NAMALWA (cell line): ENCODE measurements at regions not wholly inside any gene's neighbourhood (a gene's known extent, or its start where the extent isn't known, plus 50 kb on each side); places are given as distances from the start of the nearest gene placed in this dataset.
A peak's percentile ranks its signal among the peaks of the same experiment; 100 is the strongest.
"Not testable (repeated sequence)": the region's sequence is repeated elsewhere in the genome, so short reads cannot be mapped to it uniquely, and the experiment has no call there.

Experiments
- DNase-seq: peaks from one replicate; pipeline ENCODE4 v3.0.0-alpha.2; 2015; ENCODE audit warnings: low spot score

DNA sequence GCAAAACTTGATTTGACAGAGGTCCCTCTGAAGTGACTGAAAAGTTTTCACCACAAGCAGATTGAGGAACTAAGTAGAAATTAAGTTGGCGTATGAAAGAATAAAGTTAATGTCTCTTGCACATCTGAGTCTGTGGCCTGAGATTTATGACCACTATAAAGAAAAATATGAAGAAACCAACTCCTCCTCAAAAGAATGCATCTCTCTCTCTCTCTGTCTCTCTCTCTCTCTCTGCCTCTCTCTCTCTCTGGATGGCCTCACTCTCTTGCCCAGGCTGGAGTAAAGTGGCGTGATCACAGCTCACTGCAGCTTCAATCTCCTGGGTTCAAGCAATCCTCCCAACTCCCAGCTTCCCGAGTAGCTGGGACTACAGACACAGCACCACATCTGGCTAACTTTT is 55.2 kb downstream of the RPL22L1 start:
- DNase-seq: no peak

DNA sequence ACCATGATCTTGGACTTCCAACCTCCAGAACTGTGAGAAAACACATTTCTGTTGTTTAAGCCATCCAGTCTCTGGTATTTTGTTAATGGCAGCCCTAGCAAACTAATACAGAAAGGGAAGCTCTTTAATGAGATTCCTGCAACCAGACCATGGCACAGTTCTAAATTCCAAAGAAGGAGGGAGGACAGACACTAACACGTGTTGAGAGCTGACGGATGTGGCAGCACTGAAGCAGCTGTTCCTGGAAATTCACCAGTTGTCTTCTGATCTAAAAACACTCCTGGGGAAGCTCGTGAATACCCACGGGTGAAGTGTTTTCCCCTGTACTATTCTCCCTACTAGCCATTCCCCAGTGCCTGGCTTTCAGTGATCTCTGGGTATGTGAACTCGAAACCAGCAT is 56.7 kb downstream of the RPL22L1 start:
- no peak for DNase-seq

DNA sequence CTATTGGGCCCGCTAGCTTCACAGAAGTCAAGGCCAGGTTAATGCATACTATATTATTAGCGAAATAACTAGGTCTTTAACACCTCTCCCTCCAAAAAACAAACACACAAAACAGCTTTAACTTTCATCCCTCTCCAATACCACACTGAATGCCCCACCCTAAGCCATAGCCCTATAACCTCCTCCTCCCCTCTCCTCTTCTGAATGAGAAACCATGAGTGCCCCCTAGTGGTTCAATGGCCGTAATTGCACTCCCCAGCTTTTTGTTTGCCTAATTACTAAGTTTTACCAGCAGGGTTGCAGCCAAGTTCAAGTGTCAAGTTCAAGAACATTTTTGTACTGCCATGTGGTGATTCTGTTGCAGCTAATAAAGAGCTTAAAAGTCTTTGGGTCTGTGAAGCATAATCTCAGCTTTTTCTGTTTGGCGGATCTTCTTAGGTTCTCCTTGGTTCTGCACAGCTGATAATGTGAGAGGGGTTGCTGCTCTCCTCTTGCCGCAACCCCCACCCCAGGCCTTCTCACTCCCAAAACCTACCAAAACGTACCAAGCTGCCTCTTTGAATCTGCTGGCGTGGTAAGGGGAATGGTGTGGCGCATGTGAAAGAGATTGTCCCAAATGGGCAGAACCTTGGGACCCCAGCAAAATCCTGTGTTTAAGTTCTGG is 57.9 kb downstream of the RPL22L1 start:
- peak; percentile 91 for DNase-seq

DNA sequence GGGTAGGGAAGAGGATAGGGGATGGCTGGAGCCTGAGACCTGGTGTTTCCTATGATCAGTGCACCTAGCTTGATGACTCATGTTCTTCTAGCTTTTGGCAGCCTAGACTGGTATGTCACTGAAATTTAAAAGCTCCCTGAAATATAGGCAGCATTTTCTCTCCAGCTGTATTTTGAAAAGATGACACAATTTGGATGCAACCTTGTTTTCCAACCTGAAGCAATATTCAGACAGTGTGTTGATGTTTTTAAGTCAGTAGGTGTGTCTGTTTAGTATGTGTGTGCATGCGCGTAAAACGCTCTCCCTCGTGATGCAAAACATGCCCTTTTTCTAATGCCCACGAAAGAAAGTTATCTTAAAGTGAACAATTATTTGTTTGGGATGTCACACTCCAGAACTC is 58.5 kb downstream of the RPL22L1 start:
- DNase-seq: no peak

DNA sequence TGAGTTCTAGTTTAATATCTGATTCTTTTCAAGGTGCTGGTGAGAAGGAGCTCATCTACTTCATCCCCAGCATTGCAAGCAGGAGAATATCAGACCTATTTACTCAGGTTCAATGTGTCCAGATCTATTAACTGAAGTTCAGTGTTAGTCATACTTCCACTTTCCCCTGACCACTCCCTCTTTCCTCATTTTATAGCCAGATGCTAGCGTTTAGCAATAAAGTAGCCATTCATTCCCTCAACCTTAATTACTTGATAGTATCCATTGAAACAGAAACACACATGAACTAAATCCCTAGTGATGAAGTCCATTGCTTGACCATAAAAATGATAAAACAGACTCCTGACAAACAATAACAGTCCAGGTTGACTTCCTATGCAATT is 60.0 kb downstream of the RPL22L1 start:
- DNase-seq: no peak

DNA sequence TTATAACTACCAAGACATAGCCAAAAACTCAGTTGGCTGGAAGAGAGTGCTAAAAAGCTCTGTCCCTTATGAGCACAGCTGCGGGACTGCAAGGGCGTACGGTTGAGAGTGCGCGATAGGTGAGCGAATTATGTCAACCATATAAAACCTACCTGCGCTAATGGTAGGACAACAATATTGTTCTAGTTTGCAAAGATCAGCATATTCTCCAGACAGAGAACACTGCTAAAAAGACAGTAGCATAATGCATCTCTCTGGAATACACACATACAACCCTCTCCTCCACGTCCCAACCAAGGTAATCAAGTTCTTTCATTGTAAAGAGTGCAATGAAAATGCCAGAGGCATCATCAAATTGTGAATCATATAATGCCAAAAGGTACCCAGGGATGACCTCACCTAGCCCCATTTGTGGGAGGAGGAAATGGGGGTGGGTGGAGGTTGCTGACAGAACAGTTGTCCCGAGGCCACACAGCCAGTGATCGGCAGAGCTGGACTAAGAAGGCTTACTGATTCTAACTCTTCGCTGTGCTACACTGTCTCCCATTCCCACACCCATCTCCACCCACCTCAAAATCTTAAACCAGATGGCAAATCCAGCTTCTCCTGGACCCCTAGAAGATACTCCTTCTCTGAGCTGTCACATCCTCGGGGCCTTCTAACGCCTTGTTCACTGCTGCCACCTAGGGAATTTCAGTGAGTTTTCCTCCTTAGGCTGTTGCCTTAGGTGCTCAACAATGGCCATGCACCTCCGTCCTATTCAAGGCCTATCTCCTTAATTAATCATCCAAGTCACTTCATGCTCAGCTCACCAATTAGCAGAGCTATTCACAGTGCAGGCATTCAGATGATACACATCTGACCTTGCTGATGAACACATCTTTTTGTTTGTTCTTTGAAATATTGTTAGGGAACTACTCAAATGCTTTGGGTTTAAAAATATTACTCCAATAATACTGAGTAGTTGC is 60.7 kb downstream of the RPL22L1 start:
- DNase-seq: peak; percentile 49

DNA sequence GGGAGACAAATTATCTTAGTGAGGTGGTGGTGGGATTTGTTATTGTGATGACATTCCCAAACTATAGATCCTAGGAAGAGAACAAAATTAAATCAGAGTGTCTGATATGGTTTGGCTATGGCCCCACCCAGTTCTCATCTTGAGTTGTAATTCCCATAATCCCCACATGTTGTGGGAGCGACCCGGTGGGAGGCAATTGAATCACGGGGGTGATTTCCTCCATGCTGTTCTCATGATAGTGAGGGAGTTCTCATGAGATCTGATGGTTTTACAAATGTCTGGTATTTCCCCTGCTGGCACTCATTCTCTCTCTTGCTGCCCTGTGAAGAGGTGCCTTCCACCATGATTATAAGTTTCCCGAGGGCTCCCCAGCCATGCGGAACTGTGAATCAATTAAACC is 62.0 kb downstream of the RPL22L1 start:
- no peak for DNase-seq

DNA sequence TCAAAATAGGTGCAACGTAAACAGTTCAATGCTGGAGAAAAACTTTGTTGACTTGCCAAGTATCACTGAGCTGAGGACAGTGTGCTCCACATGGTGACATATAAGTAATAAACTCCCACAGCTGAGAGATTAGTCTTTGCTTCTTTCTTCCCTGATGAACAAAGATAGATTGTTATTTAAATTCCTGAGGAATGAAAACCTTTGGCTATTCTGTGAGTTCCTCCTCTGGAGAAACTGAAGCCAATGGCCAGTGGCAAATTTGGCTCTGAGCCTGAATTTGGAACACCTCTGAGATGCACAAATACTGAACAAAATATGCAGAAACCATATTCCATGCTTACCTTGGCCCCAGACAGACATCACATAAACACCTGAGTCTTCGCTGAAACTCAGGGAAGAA is 63.3 kb downstream of the RPL22L1 start:
- DNase-seq: no peak

DNA sequence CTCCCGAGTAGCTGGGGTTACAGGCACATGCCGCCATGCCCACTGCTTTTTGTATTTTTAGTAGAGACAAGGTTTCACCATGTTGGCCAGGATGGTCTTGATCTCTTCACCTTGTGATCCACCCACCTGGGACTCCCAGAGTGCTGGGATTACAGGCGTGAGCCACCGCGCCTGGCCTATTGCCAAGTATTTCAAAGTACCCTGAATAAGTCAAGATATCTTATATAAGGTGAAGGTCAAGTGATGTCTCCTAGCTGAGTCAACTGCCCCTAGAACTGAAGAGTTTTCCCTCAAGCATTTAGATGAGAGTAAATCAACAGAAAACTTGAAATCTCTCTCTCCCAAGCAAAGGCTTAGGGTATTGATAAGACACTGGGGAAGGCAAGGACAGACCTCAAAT is 63.9 kb downstream of the RPL22L1 start:
- DNase-seq: no peak

DNA sequence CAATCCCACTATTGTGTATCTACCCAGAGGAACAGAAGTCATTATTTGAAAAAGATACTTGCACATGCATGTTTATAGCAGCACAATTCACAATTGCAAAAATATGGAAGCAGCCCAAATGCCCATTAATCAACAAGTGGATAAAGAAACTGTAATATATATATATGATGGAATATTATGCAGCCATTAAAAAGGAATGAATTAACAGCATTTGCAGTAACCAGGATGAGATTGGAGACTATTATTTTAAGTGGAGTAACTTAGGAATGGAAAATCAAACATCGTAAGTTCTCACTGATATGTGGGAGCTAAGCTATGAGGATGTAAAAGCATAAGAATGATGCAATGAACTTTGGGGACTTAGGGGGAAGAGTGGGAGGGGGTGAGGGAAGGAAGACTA is 64.7 kb downstream of the RPL22L1 start:
- DNase-seq: not testable (repeated sequence)

DNA sequence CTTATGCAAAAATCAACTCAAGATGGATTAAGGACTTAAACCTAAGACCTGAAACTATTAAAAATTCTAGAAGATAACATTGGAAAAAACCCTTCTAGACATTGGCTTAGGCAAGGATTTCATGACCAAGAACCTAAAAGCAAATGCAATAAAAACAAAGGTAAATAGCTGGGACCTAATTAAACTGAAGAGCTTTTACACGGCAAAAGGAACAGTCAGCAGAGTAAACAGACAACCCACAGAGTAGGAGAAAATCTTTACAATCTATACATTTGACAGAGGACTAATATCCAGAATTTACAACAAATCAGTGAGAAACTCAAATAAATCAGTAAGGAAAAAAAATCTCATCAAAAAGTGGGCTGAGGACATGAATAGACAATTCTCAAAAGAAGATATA is 65.4 kb downstream of the RPL22L1 start:
- not testable (repeated sequence) for DNase-seq

DNA sequence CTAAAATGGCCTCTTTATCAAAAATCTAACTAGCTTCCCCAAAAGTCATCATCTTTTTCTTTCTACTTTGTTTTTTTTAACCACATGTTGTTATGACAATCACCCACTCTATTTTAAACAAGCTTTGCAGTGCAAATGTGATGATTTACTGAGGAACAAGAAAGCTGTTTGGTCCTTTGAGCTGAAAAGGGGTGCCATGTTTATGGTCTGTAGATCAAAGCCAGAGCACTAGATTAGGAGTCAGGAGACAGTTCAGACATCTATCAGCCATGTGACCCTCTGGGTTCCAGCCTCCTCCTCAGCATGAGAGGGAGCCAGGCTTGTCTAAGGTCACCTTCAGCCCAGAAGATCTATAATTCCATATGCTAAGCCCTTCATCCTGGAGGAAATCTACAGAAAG is 65.9 kb downstream of the RPL22L1 start:
- no peak for DNase-seq

DNA sequence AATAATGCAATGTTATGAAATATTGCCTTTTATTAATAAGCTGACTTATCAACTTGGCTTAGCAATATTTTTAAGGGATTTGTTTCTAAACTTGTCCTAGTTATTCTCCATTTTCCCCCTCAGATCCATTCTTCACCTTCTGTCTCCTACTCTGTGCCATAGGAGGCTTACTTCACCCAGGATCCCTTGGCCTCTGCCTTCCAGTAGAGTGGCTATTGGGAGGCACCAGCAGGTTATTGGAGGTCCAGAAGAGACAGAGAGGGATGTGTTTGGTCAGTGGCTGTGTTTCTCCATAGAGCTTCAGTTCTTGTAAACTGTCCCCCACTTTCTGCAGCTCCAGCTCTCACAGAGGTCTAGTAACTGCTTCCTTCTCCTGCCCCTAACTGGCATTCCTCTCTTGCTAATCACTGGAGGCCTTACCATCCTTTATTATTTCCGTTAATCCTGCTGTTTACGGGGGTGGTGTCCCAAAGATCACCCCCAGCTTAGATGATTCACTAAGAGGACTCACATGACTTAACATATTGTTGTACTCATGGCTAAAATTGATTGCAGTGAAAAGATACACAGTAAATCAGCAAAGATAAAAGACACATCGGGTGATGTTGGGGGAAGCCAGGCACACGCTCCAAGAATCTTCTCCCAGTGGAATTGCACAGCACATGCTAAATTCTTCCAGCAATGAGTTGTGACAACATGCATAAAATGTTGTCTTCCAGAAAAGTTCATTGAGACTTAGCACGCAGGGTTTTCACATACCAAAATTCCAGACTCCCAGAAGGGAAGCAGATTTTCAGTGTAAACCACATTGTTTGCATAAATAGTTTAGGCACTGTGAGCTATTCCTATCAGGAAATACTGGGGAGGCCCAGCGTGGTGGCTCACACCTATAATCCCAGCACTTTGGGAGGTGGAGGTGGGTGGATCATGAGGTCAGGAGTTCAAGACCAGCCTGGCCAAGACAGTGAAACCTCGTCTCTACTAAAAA is 67.5 kb downstream of the RPL22L1 start:
- no peak for DNase-seq

DNA sequence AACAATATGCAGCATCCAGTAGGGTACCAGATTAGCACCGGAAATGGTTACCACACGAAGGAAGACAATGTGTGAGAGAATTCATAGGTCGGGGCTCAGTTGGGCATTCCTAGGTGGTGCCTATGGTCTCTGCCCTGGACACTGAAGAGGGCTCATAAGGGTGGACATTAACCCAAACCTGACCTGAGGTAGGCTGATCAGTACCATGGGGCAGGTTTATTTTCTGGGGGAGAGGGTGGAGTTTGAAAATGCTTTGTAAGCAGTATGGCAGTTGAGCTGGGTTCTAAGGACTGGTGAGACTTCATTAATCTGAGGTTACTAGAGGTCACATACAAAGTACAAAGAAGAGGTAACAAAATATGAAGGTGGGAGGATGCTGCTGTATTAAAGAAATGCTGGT is 68.4 kb downstream of the RPL22L1 start:
- no peak for DNase-seq

DNA sequence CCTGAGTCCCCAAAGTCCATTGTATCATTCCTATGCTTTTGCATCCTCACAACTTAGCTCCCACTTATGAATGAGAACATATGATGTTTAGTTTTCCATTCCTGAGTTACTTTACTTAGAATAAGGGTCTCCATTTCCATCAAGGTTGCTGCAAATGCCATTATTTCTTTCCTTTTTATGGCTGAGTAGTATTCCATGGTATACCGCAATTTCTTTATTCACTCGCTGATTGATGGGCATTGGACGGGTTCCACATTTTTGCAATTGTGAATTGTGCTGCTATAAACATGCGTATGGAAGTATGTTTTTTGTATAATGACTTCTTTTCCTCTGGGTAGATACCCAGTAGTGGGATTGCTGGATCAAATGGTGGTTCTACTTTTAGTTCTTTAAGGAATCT is 69.7 kb downstream of the RPL22L1 start:
- not testable (repeated sequence) for DNase-seq

DNA sequence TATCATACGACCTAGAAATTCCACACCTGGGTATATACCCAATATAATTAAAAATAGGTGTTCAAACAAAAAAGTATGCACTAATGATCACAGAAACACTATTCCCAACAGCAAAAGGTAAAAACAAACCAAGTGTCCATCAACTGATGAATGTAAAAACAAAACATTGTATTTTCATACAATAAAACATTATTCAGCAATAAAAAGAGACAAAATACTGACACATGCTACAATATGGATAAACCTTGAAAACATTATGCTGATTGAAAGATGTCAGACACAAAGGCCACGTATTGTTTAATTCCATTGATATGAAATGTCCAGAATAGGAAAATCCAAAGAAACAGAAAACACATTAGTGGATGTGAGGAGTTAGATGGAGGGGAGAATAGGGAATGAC is 71.0 kb downstream of the RPL22L1 start:
- no peak for DNase-seq

DNA sequence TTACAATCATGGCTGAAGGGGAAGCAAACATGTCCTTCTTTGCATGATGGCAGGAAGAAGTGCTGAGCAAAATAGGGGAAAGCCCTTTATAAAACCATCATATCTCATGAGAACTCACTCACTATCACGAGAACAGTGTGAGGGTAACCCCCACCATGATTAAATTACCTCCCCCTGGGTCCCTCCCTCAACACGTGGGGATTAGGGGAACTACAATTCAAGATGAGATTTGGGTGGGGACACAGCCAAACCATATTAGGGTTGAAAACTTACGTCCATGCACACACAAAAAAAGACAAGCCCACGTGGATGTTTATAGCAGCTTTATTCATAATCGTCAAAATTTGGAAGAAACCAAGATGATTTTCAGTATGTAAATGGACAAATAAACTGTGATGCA is 72.3 kb downstream of the RPL22L1 start:
- no peak for DNase-seq

DNA sequence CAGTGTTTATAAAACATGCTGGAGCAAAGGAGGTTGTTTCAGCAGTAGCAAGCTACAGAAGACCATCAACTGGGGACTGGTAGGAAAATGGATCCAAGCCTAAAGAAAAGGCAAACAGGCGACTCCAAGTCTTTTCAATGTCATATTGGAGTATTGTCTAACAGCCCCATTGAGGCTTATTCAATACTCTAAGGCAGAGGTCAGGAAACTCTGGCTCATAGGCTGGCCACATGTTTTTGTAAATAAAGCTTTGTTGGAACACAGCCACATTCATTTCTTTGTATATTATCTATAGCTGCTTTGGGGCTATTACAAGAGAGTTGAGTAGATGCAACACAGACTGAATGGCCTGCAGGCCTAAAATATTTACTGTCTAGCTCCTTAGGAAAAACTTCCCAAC is 77.5 kb downstream of the RPL22L1 start:
- DNase-seq: no peak

DNA sequence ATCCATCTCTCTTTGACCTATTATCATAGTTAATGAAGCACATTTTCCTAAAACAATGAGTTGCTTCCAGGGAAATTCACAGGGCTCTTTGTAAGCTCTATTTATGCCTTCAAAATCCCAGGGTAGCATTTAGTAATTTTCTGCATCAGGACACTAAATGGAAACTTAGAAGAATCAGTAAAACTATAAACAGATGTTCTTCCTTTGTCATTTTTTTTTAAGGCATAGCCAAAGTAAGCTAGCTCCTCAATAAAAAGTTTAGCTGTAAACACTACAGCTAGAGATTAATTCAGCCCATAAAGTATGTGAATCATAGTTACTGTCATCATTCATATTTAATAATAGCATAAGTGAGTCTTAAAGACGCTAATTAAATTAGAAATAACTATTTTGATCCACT is 79.3 kb downstream of the RPL22L1 start:
- no peak for DNase-seq

DNA sequence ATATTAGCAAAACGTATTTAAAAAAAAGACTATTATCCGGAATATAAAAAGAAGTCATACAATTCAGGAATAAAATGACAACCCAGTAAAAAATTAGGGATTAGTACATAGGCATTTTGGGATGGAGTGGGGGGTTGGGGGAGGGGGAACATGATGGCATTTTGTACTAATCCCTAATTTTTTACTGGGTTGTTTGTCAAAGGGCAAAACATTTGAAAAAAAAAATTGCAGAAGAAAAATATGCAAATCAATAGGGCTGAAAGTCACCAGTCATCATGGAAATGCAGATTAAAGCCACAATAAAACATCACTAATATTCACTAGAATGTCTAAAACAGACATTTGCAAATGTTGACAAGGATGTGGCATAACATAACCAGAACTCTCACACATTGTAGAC is 82.5 kb downstream of the RPL22L1 start:
- DNase-seq: no peak

DNA sequence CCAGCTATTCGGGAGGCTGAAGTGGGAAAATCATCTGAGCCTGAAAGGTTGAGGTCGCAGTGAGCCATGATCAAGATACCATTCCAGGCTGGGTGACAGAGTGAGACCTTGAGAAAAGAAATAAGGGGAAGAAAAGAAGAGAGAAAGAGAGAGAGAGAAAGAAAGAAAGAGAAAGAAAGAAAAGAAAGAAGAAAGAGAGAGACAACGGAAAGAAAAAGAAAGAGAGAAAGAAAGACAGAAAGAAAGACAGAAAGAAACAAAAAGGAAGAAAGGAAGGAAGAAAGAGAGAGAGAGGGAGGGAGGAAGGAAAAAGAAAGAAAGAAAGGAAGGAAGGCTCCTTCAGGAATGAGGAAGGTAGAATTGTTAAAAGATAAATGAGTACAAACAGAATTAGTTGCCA is 84.5 kb downstream of the RPL22L1 start:
- no peak for DNase-seq

DNA sequence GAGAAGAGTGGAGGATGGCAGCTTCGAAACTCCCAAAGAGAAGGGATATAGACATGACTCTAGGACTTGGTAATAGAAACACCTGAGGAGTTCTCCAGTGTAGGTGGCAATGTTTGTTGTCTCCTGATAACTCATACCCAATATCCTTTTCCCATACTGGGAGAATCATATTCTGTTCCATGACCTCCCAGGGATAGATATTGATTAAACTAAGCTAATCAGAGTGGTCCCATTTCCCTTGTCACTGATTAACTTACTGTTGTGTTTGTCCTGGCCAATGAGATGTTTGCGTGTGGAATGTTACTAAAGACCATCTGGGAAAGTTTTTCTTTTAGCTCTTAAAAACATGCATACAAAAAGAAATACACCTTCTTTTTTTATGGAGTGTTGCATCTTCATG is 85.6 kb downstream of the RPL22L1 start:
- DNase-seq: no peak
